AG08396 (cell line): ENCODE measurements at regions not wholly inside any gene's neighbourhood (a gene's known extent, or its start where the extent isn't known, plus 50 kb on each side); places are given as distances from the start of the nearest gene placed in this dataset.
"Not testable (repeated sequence)": the region's sequence is repeated elsewhere in the genome, so short reads cannot be mapped to it uniquely, and the experiment has no call there.

Experiments used
- DNase-seq: peaks from one replicate; pipeline ENCODE4 v3.0.0; 2012; ENCODE audit warnings: low spot score, mixed read lengths

- not testable (repeated sequence) for DNase-seq
Observed at GRCh38 chr2:146969703-146970102, 875.1 kb upstream of the ACVR2A start.

GRCh38 chr2:146964494-146964893 is 880.3 kb upstream of the ACVR2A start:
- no peak for DNase-seq

GRCh38 chr2:146954544-146954943 is 890.3 kb upstream of the ACVR2A start:
- DNase-seq, result no peak

DNA sequence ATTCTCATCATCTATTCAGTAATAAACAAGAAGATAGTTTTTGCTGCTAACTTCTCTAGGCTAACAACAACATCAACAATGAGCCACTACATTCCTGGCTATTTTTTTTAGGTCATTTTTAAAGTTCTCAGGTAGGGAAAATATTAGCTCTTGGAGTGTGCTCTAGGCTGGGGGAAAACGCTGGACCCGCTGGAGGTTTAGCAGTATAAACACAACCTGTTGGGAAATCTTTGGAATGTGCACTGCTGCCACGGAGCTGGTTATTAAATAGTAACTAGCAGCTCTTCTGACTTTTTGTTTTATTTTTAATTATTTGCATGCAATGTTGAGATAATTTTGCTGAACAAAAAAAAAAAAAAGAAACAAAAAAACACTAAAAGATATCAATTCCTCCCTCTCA is 892.1 kb upstream of the ACVR2A start:
- no peak for DNase-seq

GRCh38 chr2:146950911-146951310 is 893.9 kb upstream of the ACVR2A start:
- DNase-seq, result no peak

GRCh38 chr2:146950361-146950760 is 894.5 kb upstream of the ACVR2A start:
- DNase-seq, result no peak

GRCh38 chr2:146949400-146949799 is 895.4 kb upstream of the ACVR2A start:
- DNase-seq, result no peak

DNA sequence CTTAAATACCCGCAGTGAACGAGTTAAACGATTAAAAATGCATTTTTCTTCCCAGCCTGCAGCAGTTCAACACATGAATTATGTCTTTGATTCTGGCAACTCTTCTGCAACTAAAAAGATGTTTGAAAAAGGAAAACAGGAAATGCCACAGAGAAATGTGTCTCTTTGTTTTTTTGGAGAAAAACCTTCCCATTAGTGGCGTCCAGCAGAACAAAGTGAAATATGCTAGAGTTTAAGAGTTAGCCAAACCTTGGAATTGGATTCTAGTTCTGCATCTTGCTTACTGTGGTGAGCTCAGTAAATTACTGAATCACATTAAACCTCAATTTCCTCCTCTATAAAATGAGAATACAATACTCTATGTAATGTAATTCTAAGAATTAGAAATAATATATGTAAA is 900.2 kb upstream of the ACVR2A start:
- no peak for DNase-seq

- peak; percentile 3 for DNase-seq
Observed at GRCh38 chr2:146939991-146940685, 904.7 kb upstream of the ACVR2A start.

DNA sequence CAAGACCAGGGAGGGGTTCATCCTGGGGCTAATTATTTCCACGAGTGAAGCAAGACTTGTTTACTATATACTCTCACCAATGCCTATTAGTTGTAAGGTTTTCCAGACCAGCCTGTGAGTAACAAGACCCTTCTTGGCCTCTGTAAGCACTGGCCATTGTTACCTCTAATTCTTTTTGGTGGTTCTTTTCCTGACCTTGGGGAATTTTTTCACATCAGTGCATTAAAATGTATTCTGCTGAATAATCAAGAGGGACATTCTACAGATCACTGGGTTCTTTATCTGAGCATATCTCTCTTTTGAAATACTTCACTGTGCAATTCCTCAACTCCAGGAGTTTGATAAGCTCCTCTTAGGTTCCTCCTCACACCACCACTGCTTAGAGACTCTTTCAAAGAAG is 909.9 kb upstream of the ACVR2A start:
- no peak for DNase-seq

DNA sequence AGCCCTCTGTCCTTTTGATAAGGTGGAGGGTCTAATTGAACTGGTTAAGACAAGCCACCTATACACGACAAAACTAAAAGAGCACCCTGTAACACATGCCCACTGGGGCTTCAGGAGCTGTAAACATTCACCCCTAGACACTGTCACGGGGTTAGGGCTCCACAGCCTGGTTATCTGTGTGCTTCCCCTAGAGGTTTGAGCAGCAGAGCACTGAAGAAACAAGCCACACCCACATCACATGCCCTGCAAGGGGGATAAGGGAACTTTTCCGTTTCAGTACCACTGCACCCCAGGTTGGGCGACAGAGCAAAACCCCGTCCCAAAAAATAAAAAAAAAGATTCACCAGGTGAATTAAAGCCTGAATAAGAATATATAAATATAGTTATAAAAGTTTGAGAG is 913.7 kb upstream of the ACVR2A start:
- DNase-seq, result no peak

DNA sequence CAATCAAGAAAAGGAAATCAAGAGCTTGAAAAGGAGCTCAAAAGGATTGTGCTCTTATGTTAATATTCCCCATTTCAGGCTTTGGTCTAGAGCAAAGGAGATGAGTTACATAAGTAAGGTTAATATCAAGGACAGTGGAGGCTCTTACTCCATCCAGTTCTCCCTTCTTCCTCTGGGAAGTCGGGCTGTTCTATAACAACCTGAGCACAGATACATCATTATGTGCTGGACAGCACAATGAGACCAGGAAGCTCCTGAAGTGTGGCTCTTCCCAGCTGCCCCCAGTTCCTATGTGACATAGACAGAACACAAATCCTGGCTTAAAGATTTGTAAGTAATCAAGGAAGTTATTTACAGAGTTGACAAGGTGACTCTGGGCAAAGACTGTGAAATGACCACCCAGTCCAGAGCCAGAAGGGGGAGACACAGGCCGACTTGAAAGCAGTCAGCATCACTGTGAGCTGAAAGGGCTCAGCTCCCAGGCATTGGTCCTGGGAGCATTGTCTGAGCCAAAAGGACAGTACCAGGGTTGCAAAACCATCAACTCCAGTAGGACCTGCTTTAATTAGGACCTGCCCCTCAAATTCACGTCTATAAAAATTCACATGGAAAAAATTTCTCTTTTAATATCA is 917.6 kb upstream of the ACVR2A start:
- DNase-seq, result peak; percentile 26

- DNase-seq, result no peak
Observed at GRCh38 chr2:146918280-146918679, 926.5 kb upstream of the ACVR2A start.

- no peak for DNase-seq
Observed at GRCh38 chr2:146917431-146918042, 927.3 kb upstream of the ACVR2A start.

GRCh38 chr2:146916914-146917313 is 927.9 kb upstream of the ACVR2A start:
- DNase-seq, result no peak

DNA sequence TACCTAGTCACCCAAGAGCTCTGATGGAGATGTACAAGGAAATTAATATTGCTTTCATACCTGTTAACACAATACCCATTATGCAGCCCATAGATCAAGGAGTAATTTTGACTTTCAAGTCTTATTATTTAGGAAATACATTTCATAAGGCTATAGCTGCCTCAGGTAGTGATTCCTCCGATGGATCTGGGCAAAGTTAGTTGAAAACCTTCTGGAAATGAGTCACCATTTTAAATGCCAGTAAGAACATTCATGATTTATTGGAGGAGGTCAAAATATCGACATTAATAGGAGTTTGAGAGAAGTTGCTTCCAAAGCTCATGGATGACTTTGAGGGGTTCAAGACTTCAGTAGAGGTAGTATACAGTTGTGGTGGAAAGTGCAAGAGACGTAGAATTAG is 931.4 kb upstream of the ACVR2A start:
- DNase-seq, result no peak

DNA sequence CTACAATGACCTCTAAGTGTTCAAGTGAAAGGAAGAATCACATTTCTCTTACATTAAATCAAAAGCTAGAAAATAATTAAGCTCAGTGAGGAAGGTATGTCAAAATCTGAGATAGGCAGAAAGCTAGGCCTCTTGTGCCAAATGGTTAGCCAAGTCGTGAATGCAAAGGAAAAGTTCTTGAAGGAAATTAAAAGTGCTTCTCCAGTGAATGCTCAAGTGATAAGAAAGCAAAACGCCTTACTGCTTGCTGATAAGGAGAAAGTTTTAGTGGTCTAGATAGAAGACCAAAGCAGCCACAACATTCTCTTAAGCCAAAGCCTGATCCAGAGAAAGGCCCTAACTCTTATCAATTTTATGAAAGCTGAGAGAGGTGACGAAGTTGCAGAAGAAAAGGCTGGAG is 932.3 kb upstream of the ACVR2A start:
- DNase-seq, result no peak

DNA sequence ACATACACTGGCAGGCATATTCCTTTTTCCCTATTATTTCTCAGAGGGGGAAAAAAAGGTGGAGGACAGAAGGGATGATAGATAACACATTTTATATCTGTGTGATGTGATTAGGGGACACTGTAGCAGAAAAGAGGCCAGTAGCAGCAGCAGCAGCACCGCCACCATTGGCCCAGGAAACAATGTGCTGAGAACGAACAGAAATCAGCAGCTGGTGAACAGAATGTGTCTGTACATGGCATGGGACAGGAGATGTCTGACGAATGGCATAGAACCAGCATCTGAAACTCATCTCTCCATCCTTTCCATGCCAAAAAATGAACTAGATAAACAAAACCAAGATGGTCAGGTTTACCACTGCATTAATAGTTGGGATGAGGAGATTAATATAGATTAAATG is 936.1 kb upstream of the ACVR2A start:
- no peak for DNase-seq

- DNase-seq, result no peak
Observed at GRCh38 chr2:146898083-146898482, 946.7 kb upstream of the ACVR2A start.

- no peak for DNase-seq
Observed at GRCh38 chr2:146894514-146894913, 950.3 kb upstream of the ACVR2A start.

GRCh38 chr2:146893500-146894041 is 951.3 kb upstream of the ACVR2A start:
- DNase-seq, result no peak

GRCh38 chr2:146890491-146890890 is 954.3 kb upstream of the ACVR2A start:
- DNase-seq, result no peak

DNA sequence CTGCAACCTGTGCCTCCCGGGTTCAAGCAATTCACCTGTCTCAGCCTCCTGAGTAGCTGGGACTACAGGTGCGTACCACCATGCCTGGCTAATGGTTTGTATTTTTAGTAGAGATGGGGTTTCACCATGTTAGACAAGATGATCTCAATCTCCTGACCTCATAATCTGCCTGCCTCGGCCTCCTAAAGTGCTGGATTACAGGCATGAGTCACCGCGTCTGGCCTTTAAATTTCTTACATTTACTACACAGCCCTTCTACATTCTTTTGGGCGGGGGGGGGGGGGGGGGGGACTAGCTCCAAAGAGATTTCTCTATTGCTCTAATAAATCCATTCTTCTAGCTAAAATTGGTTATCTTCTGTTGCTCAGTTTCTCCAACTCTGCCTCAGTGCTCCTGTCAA is 964.9 kb upstream of the ACVR2A start:
- DNase-seq, result no peak
